Stimulated activated memory B cell treated with anti-CD40 and anti-IgM and Interleukin-4, amounts not matched to agents 10 μg/mL and 1 μg/mL and 100 μg/mL, for 72 hours (primary cell): ENCODE measurements at regions not wholly inside any gene's neighbourhood (a gene's known extent, or its start where the extent isn't known, plus 50 kb on each side); places are given as distances from the start of the nearest gene placed in this dataset.
"Not testable (repeated sequence)": the region's sequence is repeated elsewhere in the genome, so short reads cannot be mapped to it uniquely, and the experiment has no call there.

Source experiments
- ATAC-seq: fragments of 150-1000 bp; cut with Tn5 transposase; 2 replicates; pipeline ENCODE4 v1.10.0; 2021
- H3K27ac Mint-ChIP-seq: one replicate; pipeline ENCODE4 v1.8.0; 2022; ENCODE audit warnings: mild to moderate bottlenecking, mixed read lengths
- H3K27me3 Mint-ChIP-seq: one replicate; pipeline ENCODE4 v1.8.0; 2022; ENCODE audit warnings: mixed read lengths
- H3K36me3 Mint-ChIP-seq: one replicate; pipeline ENCODE4 v1.8.0; 2022; ENCODE audit warnings: mixed read lengths
- H3K4me1 Mint-ChIP-seq: one replicate; pipeline ENCODE4 v1.8.0; 2022; ENCODE audit warnings: mixed read lengths
- H3K4me3 Mint-ChIP-seq: one replicate; pipeline ENCODE4 v1.8.0; 2022; ENCODE audit warnings: mild to moderate bottlenecking, moderate library complexity, mixed read lengths
- H3K9me3 Mint-ChIP-seq: one replicate; pipeline ENCODE4 v1.8.0; 2022; ENCODE audit warnings: mixed read lengths

DNA sequence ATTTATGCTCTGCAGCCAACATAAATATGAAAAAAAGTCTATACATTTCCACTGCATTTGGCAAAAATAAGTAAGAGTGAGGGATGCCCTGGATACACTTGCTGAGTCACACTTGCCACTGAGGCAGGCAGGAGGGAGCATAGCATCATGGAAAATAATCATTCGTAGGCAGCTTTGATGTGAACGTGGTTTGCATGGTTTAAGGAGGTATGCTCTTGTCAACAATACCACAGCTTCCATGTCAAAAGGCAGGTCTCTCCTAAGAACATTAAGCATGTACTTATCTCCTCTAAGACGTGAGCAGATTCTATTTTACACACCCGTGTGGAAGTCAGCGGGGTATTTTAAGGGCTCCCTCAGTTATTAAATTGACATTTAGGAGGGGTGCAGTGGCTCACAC lies 89.2 kb upstream of the WDR11 start:
- Mint-ChIP-seq H3K27me3 (peaks cover 23% of the 10 kb centered on the region), H3K4me1 (no peaks in the 10 kb centered on the region), H3K4me3 (no peak overlapping the region), H3K27ac (no peak overlapping the region), H3K36me3 (no peaks in the 10 kb centered on the region), H3K9me3 (no peaks in the 10 kb centered on the region)
- no peak for ATAC-seq

DNA sequence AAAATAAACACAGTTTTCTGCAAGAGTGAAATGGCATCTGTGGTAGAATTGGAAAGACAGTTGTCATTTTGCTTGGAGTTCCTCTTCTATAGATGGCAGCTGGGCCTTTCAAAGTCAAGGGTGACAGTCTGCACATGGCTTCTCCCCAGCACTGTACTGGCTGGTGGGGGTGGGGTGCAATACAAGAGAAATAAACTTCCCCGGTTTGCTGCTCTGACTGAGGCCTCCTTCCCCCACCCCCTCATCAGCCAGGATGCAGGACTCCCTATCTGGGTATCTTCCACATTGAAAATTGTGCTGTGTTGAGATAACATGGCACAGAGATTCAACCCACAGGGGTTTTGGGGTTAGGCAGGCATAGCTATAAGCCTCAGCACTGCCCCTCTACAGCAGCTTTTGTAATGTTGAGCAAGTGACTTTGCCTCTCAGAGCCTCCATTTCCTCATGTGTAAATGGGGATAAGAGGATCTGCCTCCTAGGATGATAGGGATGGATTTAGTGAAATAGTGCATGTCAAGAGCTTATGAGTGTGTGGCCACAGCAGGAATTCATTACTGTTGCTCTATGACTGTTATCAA lies 85.8 kb upstream of the WDR11 start:
- Mint-ChIP-seq H3K27me3 (no peaks in the 10 kb centered on the region), H3K4me3 (no peak overlapping the region), H3K36me3 (no peaks in the 10 kb centered on the region), H3K9me3 (no peaks in the 10 kb centered on the region), H3K27ac (no peak overlapping the region), H3K4me1 (no peaks in the 10 kb centered on the region)
- ATAC-seq = no peak

DNA sequence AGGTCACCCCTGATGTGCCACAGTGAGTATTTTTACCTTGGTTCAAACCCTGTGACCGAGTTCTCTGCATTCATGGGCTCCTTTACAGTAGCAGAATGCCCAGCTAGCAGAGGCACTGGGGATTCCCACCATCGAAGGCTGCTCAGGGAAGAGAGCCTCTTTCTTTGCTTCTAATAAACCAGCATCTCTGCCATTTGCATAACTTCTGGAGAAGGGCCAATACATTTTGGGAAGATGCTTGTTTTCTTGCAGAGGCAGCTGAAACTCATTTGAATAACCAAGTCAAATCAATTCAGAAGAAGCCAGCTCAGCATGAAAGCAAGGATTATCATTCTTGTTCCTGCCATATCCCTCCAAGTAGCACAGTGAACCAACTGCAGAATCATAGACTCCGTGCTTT lies 82.9 kb upstream of the WDR11 start:
- no peak for ATAC-seq
- no peak overlapping the region for H3K27ac Mint-ChIP-seq
- no peaks in the 10 kb centered on the region for H3K27me3 Mint-ChIP-seq
- no peaks in the 10 kb centered on the region for H3K9me3 Mint-ChIP-seq
- no peaks in the 10 kb centered on the region for H3K36me3 Mint-ChIP-seq
- no peak overlapping the region for H3K4me3 Mint-ChIP-seq
- H3K4me1 Mint-ChIP-seq = no peaks in the 10 kb centered on the region

DNA sequence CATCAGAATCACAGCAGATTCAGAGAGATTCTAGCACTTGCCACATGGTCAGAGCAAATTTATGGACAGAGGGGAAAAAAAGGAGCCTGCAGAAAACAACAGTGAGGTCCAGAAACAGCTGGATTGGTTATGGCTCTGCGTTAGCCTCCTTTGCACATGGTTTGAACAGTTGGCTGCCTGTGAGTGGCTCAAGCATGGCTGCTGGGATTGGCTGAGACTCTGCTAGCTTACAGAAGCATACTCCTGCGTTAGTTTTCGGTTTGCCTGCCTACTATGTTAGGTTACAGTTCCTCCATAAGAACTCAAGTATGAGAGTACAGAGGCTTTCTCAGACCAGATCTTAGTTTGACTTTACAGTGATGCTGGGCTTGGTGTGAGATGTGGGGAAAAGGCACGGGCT lies 80.7 kb upstream of the WDR11 start:
- Mint-ChIP-seq H3K4me3 (no peak overlapping the region), H3K4me1 (no peaks in the 10 kb centered on the region), H3K27ac (no peak overlapping the region), H3K36me3 (no peaks in the 10 kb centered on the region), H3K9me3 (no peaks in the 10 kb centered on the region), H3K27me3 (no peaks in the 10 kb centered on the region)
- no peak for ATAC-seq

DNA sequence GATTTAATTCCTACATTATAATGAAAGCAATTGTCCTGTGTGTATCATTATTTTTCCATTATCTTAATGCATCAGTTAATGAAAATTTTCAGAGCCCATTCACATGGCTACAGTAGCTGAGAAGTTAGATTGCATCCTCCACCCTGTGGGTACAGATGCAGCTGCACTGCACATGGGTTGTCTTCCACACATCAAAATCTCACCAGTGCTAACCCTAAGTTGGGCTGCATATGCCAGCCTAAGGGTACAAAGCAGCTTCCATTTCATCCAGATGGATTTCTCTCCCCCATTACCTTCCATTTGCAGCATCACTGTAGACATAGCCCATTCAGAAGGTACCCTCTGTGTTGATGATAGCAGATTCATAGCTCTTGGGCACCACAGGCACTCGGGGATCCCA lies 74.7 kb upstream of the WDR11 start:
- Mint-ChIP-seq H3K4me1 (no peaks in the 10 kb centered on the region), H3K4me3 (no peak overlapping the region), H3K27me3 (peaks cover 10% of the 10 kb centered on the region), H3K27ac (no peak overlapping the region), H3K36me3 (no peaks in the 10 kb centered on the region), H3K9me3 (no peaks in the 10 kb centered on the region)
- ATAC-seq = no peak

DNA sequence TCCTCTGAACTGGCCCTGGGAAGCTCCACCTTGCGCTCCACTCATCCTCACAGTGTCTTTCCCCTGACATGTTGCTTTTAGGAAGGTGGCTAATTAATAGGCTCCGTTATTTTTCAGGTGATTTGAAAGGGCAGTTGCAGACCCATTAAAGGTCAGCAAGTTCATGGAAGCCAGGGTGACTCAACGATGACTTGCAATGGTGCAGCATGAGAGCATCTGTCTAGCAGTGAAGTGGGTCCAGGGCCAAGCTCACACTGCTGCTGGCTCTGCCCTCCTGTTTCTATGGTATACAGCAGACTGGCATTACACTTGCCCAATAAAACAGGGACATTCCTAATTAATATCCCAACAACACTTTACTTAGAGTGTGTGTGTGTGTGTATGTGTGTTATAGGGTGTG lies 68.8 kb upstream of the WDR11 start:
- no peak for ATAC-seq
- H3K27ac Mint-ChIP-seq = no peak overlapping the region
- H3K27me3 Mint-ChIP-seq = peaks cover 10% of the 10 kb centered on the region
- H3K36me3 Mint-ChIP-seq = no peaks in the 10 kb centered on the region
- H3K4me1 Mint-ChIP-seq = no peaks in the 10 kb centered on the region
- H3K4me3 Mint-ChIP-seq = no peak overlapping the region
- H3K9me3 Mint-ChIP-seq = no peaks in the 10 kb centered on the region

DNA sequence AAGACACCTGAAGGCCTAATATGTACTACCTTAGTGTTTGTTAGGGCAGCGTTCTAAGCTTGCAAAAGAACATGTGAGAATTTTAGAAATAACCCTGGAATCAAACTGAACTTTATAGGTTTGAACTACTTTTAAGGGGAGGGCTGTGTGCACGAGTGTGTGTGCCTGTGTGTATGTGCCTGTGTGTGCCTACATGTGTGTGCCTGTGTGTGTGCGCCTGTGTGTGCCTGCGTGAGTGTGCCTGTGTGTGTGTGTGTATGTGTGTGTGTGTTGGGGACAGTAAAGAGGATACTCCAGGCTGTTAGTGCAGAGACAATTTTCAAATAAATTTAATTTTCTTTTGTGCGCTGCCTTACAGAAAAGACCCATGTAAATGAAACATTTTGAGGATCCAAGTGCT lies 68.1 kb upstream of the WDR11 start:
- H3K4me1 Mint-ChIP-seq = no peaks in the 10 kb centered on the region
- no peaks in the 10 kb centered on the region for H3K9me3 Mint-ChIP-seq
- H3K36me3 Mint-ChIP-seq = no peaks in the 10 kb centered on the region
- no peak overlapping the region for H3K4me3 Mint-ChIP-seq
- no peak overlapping the region for H3K27ac Mint-ChIP-seq
- ATAC-seq = no peak
- peaks cover 10% of the 10 kb centered on the region for H3K27me3 Mint-ChIP-seq

DNA sequence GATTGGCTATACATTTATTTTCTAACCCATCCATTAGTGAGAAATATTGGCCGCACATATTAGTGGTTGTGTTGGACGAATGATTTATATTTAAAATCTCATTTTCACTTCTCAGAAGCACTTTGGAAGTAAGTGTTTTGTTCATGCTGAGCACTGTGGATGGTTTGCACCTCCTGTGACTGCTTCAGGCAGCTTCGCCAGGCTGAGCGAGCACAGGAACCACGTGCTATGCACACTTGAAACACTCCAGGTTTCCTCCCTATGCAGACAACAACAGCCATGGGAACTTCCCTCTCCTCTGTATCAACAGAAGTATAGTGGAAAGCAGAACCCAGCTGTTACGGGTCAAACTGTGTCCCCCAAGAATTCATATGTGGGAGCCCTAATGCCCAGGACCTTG lies 67.3 kb upstream of the WDR11 start:
- no peaks in the 10 kb centered on the region for H3K9me3 Mint-ChIP-seq
- no peak overlapping the region for H3K4me3 Mint-ChIP-seq
- no peaks in the 10 kb centered on the region for H3K4me1 Mint-ChIP-seq
- H3K36me3 Mint-ChIP-seq = no peaks in the 10 kb centered on the region
- H3K27me3 Mint-ChIP-seq = peaks cover 10% of the 10 kb centered on the region
- ATAC-seq = no peak
- no peak overlapping the region for H3K27ac Mint-ChIP-seq

DNA sequence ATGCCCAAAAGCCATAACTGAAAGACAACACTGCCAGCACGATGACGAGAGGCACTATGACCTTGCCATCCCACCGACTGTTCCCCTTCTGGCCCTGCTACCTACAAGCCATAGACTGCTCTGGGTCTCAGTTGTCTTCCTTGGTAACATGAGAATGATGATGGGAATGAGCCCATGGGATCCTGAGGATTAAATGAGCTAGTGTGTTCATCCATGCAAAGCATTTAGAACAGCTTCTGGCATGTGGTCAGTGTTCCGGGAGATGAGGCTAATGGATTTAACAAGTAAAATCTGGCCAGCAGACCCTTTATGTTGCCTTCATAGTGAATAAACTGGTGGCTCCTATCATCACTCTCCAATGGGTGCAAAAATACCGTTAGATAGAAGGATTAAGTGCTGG lies 62.4 kb upstream of the WDR11 start:
- peaks cover 11% of the 10 kb centered on the region for H3K27me3 Mint-ChIP-seq
- H3K4me3 Mint-ChIP-seq = no peak overlapping the region
- no peaks in the 10 kb centered on the region for H3K36me3 Mint-ChIP-seq
- no peak for ATAC-seq
- H3K4me1 Mint-ChIP-seq = peaks cover 12% of the 10 kb centered on the region
- no peaks in the 10 kb centered on the region for H3K9me3 Mint-ChIP-seq
- H3K27ac Mint-ChIP-seq = no peak overlapping the region

DNA sequence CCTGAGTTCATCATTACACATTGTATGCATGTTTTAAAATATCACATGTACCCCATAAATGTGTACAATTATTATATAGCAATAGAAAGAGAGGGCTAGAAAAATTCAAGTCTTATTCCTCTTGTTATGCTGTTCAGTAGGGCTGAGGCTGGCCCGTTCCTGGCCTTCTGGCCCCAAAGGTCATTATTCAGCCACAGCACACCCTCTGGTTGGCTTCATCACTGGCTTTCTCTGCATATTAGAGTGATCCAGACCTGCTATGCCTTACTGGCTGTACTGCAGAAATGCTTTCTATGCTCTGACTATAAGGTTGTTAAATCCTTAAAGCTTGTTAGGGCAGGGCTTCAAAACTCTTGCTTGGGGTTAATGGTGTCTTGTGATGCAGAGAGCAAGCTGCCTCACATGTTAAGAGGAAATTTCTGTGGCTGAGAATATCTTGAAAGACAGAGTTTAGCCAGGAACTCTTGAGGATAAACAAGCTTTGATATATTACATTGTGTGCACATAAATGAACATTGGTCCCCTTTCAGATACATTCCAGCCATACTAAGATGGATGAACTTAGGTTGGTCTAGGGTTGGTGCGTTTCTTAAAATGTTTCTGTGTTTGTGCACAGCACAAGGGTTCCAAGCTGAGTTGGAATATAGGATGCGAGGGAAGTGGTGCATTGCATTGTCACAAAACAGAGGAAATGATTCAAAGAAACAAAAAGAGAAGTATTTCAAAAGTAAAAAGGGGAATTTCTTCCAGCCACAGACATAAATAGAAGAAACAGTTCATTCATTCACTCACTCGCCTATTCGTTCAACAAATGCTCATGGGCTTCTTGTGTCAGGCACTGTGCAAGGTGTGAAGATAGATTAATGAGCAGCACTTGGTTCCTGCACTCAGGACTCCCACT lies 61.6 kb upstream of the WDR11 start:
- no peaks in the 10 kb centered on the region for H3K9me3 Mint-ChIP-seq
- no peaks in the 10 kb centered on the region for H3K36me3 Mint-ChIP-seq
- H3K4me1 Mint-ChIP-seq = peaks cover 12% of the 10 kb centered on the region
- peaks cover 15% of the 10 kb centered on the region for H3K27me3 Mint-ChIP-seq
- H3K4me3 Mint-ChIP-seq = no peak overlapping the region
- no peak for ATAC-seq
- no peak overlapping the region for H3K27ac Mint-ChIP-seq

DNA sequence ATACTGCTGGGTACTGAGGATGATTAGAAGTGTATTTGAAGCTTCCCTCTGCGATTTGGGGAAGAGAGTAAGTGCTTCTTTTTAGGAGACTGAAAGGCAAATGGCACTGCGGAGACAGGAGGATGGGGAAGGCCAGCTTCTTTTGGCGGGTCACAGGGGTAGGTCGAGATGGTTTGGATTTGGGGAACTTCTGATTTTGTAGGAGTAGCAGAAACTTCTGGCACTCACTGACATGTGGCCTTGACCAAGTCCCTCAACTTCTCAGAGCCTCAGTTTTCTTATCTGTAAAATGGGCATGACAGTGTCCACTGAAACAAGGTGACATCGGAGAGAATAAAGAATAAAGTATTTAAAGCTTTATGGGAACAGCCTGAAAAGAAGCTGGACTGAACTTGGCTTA lies 59.8 kb upstream of the WDR11 start:
- H3K9me3 Mint-ChIP-seq = no peaks in the 10 kb centered on the region
- H3K27me3 Mint-ChIP-seq = peaks cover 15% of the 10 kb centered on the region
- no peak for ATAC-seq
- no peak overlapping the region for H3K4me3 Mint-ChIP-seq
- H3K36me3 Mint-ChIP-seq = no peaks in the 10 kb centered on the region
- H3K27ac Mint-ChIP-seq = no peak overlapping the region
- H3K4me1 Mint-ChIP-seq = peaks cover 12% of the 10 kb centered on the region

DNA sequence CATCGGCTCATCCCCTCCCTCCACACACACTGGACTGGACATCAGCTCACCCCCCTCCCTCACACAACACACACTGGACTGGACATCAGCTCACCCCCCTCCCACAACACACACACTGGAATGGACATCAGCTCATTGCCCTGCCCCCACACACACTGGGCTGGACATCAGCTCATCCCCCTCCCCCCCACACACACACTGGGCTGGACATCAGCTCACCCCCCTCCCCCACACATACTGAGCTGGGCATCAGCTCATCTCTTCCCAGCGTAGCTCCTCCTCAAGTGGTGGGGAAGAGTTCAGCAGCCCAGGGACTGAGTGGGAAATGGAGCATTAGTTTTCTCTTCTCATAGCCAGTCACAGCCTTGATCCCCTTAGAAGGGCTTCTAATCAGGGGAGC lies 58.1 kb upstream of the WDR11 start:
- H3K4me3 Mint-ChIP-seq = no peak overlapping the region

DNA sequence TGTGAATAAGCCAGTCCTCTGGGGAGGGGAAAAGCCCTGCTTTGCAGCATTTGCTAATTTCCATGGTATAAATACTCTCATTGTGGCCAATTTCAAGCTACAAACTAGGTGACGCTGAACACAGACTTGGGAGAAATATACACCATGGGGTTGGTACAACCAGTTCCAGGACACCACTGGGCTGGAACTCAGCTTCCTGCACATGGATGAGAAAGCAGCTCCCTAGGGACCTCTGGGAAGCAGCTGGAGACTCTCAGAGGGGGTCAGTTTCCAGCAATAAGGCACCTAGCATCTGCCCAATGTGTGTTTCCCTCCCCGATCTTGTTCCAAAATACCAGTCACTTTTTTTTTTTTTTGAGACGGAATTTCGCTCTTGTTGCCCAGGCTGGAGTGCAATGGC lies 56.8 kb upstream of the WDR11 start:
- Mint-ChIP-seq H3K4me1 (peaks cover 12% of the 10 kb centered on the region), H3K9me3 (no peaks in the 10 kb centered on the region), H3K36me3 (no peaks in the 10 kb centered on the region), H3K27me3 (peaks cover 15% of the 10 kb centered on the region), H3K4me3 (no peak overlapping the region), H3K27ac (no peak overlapping the region)
- ATAC-seq = no peak

More for the DNA sequence above, 58.1 kb upstream of the WDR11 start:
- Mint-ChIP-seq H3K36me3 (no peaks in the 10 kb centered on the region), H3K9me3 (no peaks in the 10 kb centered on the region), H3K27me3 (peaks cover 15% of the 10 kb centered on the region), H3K4me1 (peaks cover 12% of the 10 kb centered on the region), H3K27ac (no peak overlapping the region)
- no peak for ATAC-seq

DNA sequence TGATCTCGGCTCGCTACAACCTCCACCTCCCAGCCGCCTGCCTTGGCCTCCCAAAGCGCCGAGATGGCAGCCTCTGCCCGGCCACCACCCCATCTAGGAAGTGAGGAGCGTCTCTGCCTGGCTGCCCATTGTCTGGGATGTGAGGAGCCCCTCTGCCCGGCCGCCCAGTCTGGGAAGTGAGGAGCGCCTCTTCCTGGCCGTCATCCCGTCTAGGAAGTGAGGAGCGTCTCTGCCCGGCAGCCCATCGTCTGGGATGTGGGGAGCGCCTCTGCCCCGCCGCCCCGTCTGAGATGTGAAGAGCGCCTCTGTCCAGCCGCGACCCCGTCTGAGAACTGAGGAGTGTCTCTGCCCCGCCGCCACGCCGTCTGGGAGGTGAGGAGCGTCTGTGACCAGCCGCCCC lies 52.9 kb upstream of the WDR11 start:
- H3K27me3 Mint-ChIP-seq, H3K9me3 Mint-ChIP-seq, H3K27ac Mint-ChIP-seq, H3K4me1 Mint-ChIP-seq, H3K36me3 Mint-ChIP-seq, ATAC-seq, H3K4me3 Mint-ChIP-seq: not testable (repeated sequence)

DNA sequence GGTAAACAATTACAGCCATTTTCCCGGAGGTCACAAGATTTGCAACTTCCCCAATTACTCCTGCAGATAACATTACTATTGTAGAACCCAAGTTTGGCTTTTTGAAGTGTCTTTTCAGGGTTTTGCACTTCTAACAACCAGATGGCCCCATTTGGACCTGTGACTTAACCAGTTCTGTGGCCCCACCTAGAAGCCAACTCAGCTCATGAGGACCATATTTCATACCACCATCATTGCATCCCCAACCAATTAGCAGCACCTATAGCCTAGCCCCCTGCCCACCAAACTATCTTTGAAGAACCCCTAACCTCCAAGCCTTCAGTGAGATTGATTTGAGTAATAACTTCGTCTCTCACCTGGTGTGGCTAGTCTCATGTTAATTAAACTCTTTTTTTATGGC lies 51.3 kb upstream of the WDR11 start:
- no peak for ATAC-seq

More for the DNA sequence above, 51.3 kb upstream of the WDR11 start:
- Mint-ChIP-seq H3K4me1 (no peaks in the 10 kb centered on the region), H3K4me3 (no peak overlapping the region), H3K27ac (no peak overlapping the region), H3K9me3 (no peaks in the 10 kb centered on the region), H3K36me3 (no peaks in the 10 kb centered on the region), H3K27me3 (no peaks in the 10 kb centered on the region)
